ENCODE measurements at regions not wholly inside any gene's neighbourhood (a gene's known extent, or its start where the extent isn't known, plus 50 kb on each side); places are given as distances from the start of the nearest gene placed in this dataset.

GRCh38 chr1:38249001-38249400 is 202.4 kb upstream of the POU3F1 start:
- 59 to 78% (median 70%) methylated on average over 7 of the region's 7 CpGs for WGBS, 4 donors
- DNase-seq: no peak
- TF ChIP-seq POLR2A (IDR thresholded peaks at IDR 0.05) (no peak), CTCF (IDR thresholded peaks at IDR 0.05) (no peak)
- Histone ChIP-seq H3K27me3 (peaks cover 12% of the 10 kb centered on the region), H3K36me3 (replicated peaks in 1 of 2) (no peaks in the 10 kb centered on the region), H3K4me1 (replicated peaks in 1 of 2) (no peaks in the 10 kb centered on the region), H3K4me3 (no peak overlapping the region), H3K27ac (no peak overlapping the region), H3K9me3 (replicated peaks in 1 of 3) (no peaks in the 10 kb centered on the region)
- intact Hi-C loops (cut with DNase I): no loop called here

DNA sequence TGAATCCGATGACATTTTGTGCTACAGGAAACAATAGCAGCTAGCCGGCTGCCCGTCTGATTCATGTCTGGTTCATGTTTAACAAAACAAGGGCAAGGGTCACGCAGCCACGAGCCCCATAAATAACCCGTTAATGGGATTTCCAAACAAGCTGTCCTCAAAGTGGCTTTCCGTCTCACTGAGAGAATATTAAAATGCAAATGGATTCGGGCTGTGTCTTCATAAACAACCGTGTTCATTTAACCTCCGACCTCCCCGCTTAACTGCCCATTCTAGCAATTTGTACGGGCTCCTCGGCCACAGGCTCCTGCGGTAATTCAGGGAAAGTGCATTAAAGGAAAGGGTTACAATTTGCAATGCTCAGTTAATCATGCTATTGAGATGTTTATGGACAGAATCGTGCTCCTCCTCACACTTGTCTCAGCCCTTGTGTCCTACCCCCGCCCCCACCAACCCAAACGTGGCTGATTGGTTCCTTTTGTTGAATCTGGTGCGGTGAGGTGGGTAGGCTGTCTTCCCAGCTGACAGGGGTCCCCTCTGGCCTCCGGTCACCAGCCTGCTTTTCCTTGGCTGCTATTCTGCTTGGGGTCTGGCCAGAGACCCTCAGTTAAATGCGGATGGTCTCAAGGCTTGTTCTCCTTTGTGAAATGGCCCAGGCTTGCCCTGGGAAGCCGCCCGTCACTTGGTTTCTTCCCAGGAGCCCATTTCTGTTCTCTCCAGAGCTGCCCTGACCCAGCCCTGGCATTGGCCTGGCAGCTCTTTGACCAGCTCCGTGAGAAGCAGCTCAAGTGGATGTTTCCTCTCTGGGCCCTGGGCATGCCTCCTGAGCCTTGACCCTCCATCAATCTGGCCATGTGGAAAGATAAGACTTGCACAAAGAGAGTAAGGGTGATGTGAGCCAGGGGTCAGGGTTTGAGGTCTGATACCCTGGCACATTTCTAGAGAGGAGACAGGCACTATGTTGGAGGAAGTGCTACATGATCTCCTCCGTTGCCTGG is 200.7 kb upstream of the POU3F1 start:
- Histone ChIP-seq H3K27me3 (peaks cover 12% of the 10 kb centered on the region), H3K4me3 (no peak overlapping the region), H3K9me3 (replicated peaks in 1 of 3) (no peaks in the 10 kb centered on the region), H3K4me1 (replicated peaks in 1 of 2) (no peaks in the 10 kb centered on the region), H3K36me3 (replicated peaks in 1 of 2) (no peaks in the 10 kb centered on the region), H3K27ac (no peak overlapping the region)
- whole genome bisulfite sequencing, 4 donors: 57 to 67% (median 64%) methylated on average over 23 to 24 of the region's 24 CpGs
- intact Hi-C loops (cut with DNase I): no loop called here
- peak in 5 of 7 donors; percentile 18 to 63 (median 35) for DNase-seq
- TF ChIP-seq CTCF (IDR thresholded peaks at IDR 0.05) (no peak), POLR2A (IDR thresholded peaks at IDR 0.05) (no peak)

DNA sequence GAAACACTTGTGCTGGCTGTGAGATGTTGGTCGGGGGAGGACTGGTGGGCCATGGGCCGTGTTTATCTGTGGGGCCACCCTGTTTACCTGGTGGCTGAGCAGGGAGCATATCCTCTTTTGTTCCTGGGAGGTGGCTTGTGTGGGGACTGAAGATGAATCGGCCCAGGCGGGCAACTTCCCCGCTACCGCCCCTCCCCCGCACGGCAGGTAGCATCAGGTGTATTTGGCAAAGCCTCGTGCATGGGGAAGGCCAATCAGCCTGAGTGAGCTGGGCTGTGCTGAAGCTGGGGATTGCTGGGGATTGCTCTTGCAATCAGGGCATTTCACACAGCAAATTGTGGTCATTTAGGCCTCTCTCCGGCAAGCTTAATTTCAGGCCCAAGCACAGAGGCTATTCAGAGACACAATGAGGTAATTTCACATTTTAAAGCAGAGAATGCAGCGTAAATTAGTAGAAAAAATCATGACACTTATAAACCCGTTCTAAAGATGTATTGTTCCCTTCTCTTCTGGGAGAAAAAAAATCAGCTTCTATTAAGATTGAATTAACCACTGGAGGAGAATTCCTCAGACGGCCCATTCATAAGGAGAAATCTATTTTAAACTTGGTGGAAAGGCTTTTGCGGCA is 197.7 kb upstream of the POU3F1 start:
- H3K9me3 ChIP-seq (replicated peaks in 1 of 3): no peaks in the 10 kb centered on the region

More for the DNA sequence above, 197.7 kb upstream of the POU3F1 start:
- no peaks in the 10 kb centered on the region for H3K4me1 ChIP-seq (replicated peaks in 1 of 2)
- no peak for TF ChIP-seq CTCF (IDR thresholded peaks at IDR 0.05)
- TF ChIP-seq POLR2A (IDR thresholded peaks at IDR 0.05): no peak
- H3K27me3 ChIP-seq: peaks cover 6% of the 10 kb centered on the region
- H3K4me3 ChIP-seq: no peak overlapping the region
- intact Hi-C loops (cut with DNase I): no loop called here
- 74 to 80% (median 79%) methylated on average over 14 of the region's 14 CpGs for WGBS, 4 donors
- H3K36me3 ChIP-seq (replicated peaks in 1 of 2): no peaks in the 10 kb centered on the region
- no peak overlapping the region for H3K27ac ChIP-seq
- DNase-seq: no peak

Measured in adrenal gland (tissue), 9 donors.